HepG2 (cell line): ENCODE measurements at regions not wholly inside any gene's neighbourhood (a gene's known extent, or its start where the extent isn't known, plus 50 kb on each side); places are given as distances from the start of the nearest gene placed in this dataset.

Experiments
- ATAC-seq: fragments of 200-7000 bp; cut with Tn5 transposase; 3 replicates; pipeline ENCODE4 v1.9.1; 2020; ENCODE audit warnings: mild to moderate bottlenecking, moderate library complexity
- BruUV-seq: library from RNA; stranded (reverse); fragments of 400-500 nt; replicated peaks from 2 replicates; lab custom pipeline; 2021; lab: Mats Ljungman, UMichigan
- CTCF ChIA-PET: fragments of 300-600 bp; formaldehyde crosslinking; extraction: SDS; loops from one replicate; lab custom pipeline; 2021; ENCODE audit warnings: low total read pairs, inconsistent platforms, low intra/inter-chr PET ratio; lab: Yijun Ruan, JAX
- POLR2A ChIA-PET: fragments of 350-600 bp; sonication (Branson Sonifier 250); formaldehyde crosslinking; loops from one replicate; lab custom pipeline; 2020; ENCODE audit warnings: antibody characterized with exemption, inconsistent platforms; lab: Yijun Ruan, JAX
- DNase-seq: peaks from one replicate; pipeline ENCODE4 v3.0.0-alpha.2; 2015; ENCODE audit warnings: low spot score
- FAIRE-seq: peaks from 3 replicates; lab custom pipeline; 2011; peaks lifted over from hg19 to GRCh38; lab: Jason Lieb, UNC
- H2AFZ ChIP-seq: one replicate; pipeline ENCODE4 v1.6.1; 2011; ENCODE audit warnings: low read length, inconsistent platforms
- H3K27ac ChIP-seq: fragments of 300-600 bp; 3 replicates; pipeline ENCODE4 v1.8.0; 2011; ENCODE audit warnings: mixed run types, mild to moderate bottlenecking, mixed read lengths, low read length, inconsistent platforms; ENCODE audit not compliant: insufficient read depth; ENCODE audit errors: extremely low read length
- H3K27me3 ChIP-seq, 2 experiments: fragments of 200-600 bp in 1 of 2; 2 replicates in 1 of 2; 3 replicates in 1 of 2; pipeline versions ENCODE4 v1.6.0 to v1.8.0; 2011; ENCODE audit warnings: low read length in 2 of 2, mild to moderate bottlenecking in 2 of 2, moderate library complexity in 2 of 2, inconsistent platforms in 1 of 2; ENCODE audit not compliant: insufficient read depth in 2 of 2, control insufficient read depth in 1 of 2
- H3K36me3 ChIP-seq, 2 experiments: fragments of 200-600 bp in 1 of 2; replicated peaks in 1 of 2; 2 replicates in 1 of 2; 3 replicates in 1 of 2; pipeline versions ENCODE4 v1.5.1 to v1.8.0; 2011; ENCODE audit warnings: low read length in 2 of 2, inconsistent platforms in 1 of 2; ENCODE audit not compliant: insufficient read depth in 2 of 2, control insufficient read depth in 1 of 2
- H3K4me1 ChIP-seq: 2 replicates; pipeline ENCODE4 v1.5.1; 2012; ENCODE audit warnings: low read length, inconsistent platforms; ENCODE audit not compliant: insufficient read depth
- H3K4me2 ChIP-seq: 2 replicates; pipeline ENCODE4 v1.6.0; 2011; ENCODE audit warnings: low read depth, low read length, inconsistent platforms
- H3K4me3 ChIP-seq, 3 experiments: fragments of 200-600 bp in 1 of 3; sonication (generic), shearing (Covaris generic) in 1 of 3; replicated peaks in 1 of 3; 2 replicates each; pipeline ENCODE4 v1.5.1; 2011 to 2016; ENCODE audit warnings: low read length in 3 of 3, inconsistent platforms in 2 of 3, low read depth in 2 of 3, mild to moderate bottlenecking in 2 of 3, control low read depth in 1 of 3, mixed read lengths in 1 of 3; ENCODE audit not compliant: insufficient read depth in 1 of 3
- H3K79me2 ChIP-seq: one replicate; pipeline ENCODE4 v1.6.1; 2011; ENCODE audit warnings: low read length, inconsistent platforms; ENCODE audit not compliant: insufficient read depth
- H3K9ac ChIP-seq: 2 replicates; pipeline ENCODE4 v1.6.0; 2011; ENCODE audit warnings: mild to moderate bottlenecking, low read depth, low read length, inconsistent platforms; ENCODE audit not compliant: insufficient read depth
- H3K9me3 ChIP-seq: 2 replicates; pipeline ENCODE4 v1.5.1; 2012; ENCODE audit warnings: mild to moderate bottlenecking, low read length
- H4K20me1 ChIP-seq: 2 replicates; pipeline ENCODE4 v1.6.0; 2011; ENCODE audit warnings: inconsistent platforms, mild to moderate bottlenecking, low read length, moderate library complexity; ENCODE audit not compliant: insufficient read depth
- HCFC1 ChIP-seq: fragments of 150-350 bp; IDR thresholded peaks from 2 replicates; pipeline ENCODE4 v1.6.1; 2014; ENCODE audit warnings: low read depth, low read length
- MTA1 ChIP-seq: sonication (generic); formaldehyde crosslinking; IDR thresholded peaks from 2 replicates; pipeline ENCODE4 v1.4.0; 2020; ENCODE audit warnings: missing genetic modification reagents, mild to moderate bottlenecking, borderline replicate concordance
- PCBP1 ChIP-seq: fragments of 200-400 bp; formaldehyde crosslinking; IDR thresholded peaks from 2 replicates; pipeline ENCODE4 v1.6.1; 2017; ENCODE audit warnings: mild to moderate bottlenecking, low read depth, low read length, borderline replicate concordance
- PHF8 ChIP-seq: sonication (generic); formaldehyde crosslinking; IDR thresholded peaks from 2 replicates; pipeline ENCODE4 v1.5.0; 2020; ENCODE audit warnings: missing genetic modification reagents
- SAP130 ChIP-seq: IDR thresholded peaks from 2 replicates; pipeline ENCODE4 v1.6.1; 2016; ENCODE audit warnings: low read depth
- SIN3A ChIP-seq: IDR thresholded peaks from 2 replicates; pipeline ENCODE4 v1.6.1; 2011; ENCODE audit warnings: low read depth, mild to moderate bottlenecking, control low read depth, low read length, borderline replicate concordance
- ZFP82 ChIP-seq: sonication (generic); formaldehyde crosslinking; IDR thresholded peaks from 2 replicates; pipeline ENCODE4 v1.5.1; 2020; ENCODE audit warnings: mild to moderate bottlenecking, missing genetic modification reagents, borderline replicate concordance
- ZFYVE20 ChIP-seq: sonication (generic); formaldehyde crosslinking; IDR thresholded peaks from 2 replicates; pipeline ENCODE4 v1.8.0; 2023; ENCODE audit warnings: low read depth, mild to moderate bottlenecking, moderate library complexity, missing genetic modification reagents, borderline replicate concordance
- ZNF567 ChIP-seq: sonication (generic); formaldehyde crosslinking; IDR thresholded peaks from 2 replicates; pipeline ENCODE4 v1.8.1; 2023; ENCODE audit warnings: mild to moderate bottlenecking, missing genetic modification reagents, borderline replicate concordance
- ZNF569 ChIP-seq: sonication (generic); formaldehyde crosslinking; IDR thresholded peaks from 2 replicates; pipeline ENCODE4 v1.5.0; 2020; ENCODE audit warnings: mild to moderate bottlenecking, missing genetic modification reagents, moderate library complexity, borderline replicate concordance
- ZNF674 ChIP-seq: sonication (generic); formaldehyde crosslinking; IDR thresholded peaks from 2 replicates; pipeline ENCODE4 v1.5.0; 2020; ENCODE audit warnings: low read depth, mild to moderate bottlenecking, missing genetic modification reagents
- WGBS: methylation state at CpG from one replicate; pipeline ENCODE4 v1.1.6; 2017; ENCODE audit warnings: low lambda C conversion rate; 5-methylcytosine and 5-hydroxymethylcytosine counted together
- in situ Hi-C: cut with HindIII; loops from 2 replicates; pipeline ENCODE4 v1.10.0; 2017; ENCODE audit warnings: low pct_unique_long_range_greater_than_20kb; ENCODE audit not compliant: extremely low pct_ligation_motif_present
- intact Hi-C: fragments of 100-400 bp; cut with micrococcal nuclease; formaldehyde crosslinking; loops from one replicate; pipeline ENCODE4 v1.10.0; 2022; ENCODE audit not compliant: unreplicated experiment
- TF ChIP-seq, protein P1 (sequence below): IDR thresholded peaks from 2 replicates; pipeline ENCODE4 v1.6.1; 2018; ENCODE audit warnings: missing genetic modification reagents, mild to moderate bottlenecking, missing compliant biosample characterization
- TF ChIP-seq, protein P2 (sequence below): fragments of 450-650 bp; IDR thresholded peaks from 2 replicates; pipeline ENCODE4 v1.6.1; 2017; ENCODE audit warnings: mild to moderate bottlenecking
- TF ChIP-seq, protein P3 (sequence below): sonication (generic); formaldehyde crosslinking; IDR thresholded peaks from 2 replicates; pipeline ENCODE4 v1.4.0; 2020; ENCODE audit warnings: missing genetic modification reagents, borderline replicate concordance

DNA sequence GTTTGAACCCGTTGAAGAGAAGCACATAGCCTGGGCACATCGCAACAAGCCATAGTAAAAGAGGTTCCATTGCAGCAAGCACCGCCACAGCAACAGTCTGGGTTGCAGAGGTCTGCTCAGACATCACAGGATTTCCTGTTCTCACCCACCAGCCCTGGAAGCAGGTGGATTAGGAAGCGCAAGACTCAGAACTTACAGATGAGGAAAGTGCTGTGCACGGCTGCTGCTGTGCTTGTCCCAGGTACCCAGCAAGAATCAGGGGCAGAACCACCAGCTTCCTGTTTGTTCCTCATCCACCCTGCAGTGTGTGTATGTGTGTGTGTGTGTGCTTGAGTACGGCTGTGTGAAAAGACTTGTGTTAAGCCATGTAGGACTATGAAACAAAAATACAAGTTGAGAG is 124.7 kb upstream of the IRX2 start (continued):
- TF ChIP-seq, protein P1, sequence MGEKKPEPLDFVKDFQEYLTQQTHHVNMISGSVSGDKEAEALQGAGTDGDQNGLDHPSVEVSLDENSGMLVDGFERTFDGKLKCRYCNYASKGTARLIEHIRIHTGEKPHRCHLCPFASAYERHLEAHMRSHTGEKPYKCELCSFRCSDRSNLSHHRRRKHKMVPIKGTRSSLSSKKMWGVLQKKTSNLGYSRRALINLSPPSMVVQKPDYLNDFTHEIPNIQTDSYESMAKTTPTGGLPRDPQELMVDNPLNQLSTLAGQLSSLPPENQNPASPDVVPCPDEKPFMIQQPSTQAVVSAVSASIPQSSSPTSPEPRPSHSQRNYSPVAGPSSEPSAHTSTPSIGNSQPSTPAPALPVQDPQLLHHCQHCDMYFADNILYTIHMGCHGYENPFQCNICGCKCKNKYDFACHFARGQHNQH (CRISPR knock-in tag), result no peak
- TF ChIP-seq PHF8 (CRISPR knock-in tag) (no peak), HCFC1 (no peak)

DNA sequence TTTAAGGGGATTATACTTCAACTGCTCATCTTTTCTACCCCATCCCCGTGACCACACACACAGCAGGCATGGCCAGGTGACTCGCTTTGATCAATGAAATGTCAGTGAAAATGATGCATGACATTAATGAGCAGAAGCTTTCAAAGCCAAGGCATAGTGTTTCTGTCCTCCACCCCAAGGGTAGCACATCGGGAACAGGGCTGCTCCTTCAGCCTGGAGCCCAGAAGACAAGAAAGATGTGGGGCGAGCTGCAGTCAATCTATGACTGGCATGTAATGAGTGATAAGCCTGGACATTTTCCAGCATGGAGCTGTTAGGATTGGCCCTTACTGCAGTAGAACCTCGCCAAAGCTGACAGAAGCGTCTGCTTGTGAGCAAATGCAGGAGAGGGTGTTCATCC is 122.6 kb upstream of the IRX2 start:
- Histone ChIP-seq H3K4me2 (no peak overlapping the region), H3K27ac (no peak overlapping the region), H4K20me1 (no peaks in the 10 kb centered on the region), H3K4me1 (no peaks in the 10 kb centered on the region), H2AFZ (no peak overlapping the region), H3K36me3 (no peaks in the 10 kb centered on the region), H3K79me2 (no peaks in the 10 kb centered on the region), H3K9ac (no peak overlapping the region), H3K4me3 (no peak overlapping the region), H3K9me3 (peaks cover 24% of the 10 kb centered on the region), H3K27me3 (no peaks in the 10 kb centered on the region; a peak in 1 of 5 replicates)
- 0% methylated on average over 4 of the region's 6 CpGs for WGBS
- in situ Hi-C loops, result no loop called here
- FAIRE-seq, result no peak
- POLR2A ChIA-PET, result no interaction called here
- BruUV-seq, result no TSS peak
- TF ChIP-seq ZFYVE20 (CRISPR knock-in tag) (no peak), SAP130 (CRISPR knock-in tag) (no peak), ZFP82 (no peak), SIN3A (no peak), ZNF567 (CRISPR knock-in tag) (no peak), ZNF569 (CRISPR knock-in tag) (no peak), PCBP1 (no peak), ZNF674 (CRISPR knock-in tag) (no peak), MTA1 (CRISPR knock-in tag) (no peak)
- TF ChIP-seq, protein P2, sequence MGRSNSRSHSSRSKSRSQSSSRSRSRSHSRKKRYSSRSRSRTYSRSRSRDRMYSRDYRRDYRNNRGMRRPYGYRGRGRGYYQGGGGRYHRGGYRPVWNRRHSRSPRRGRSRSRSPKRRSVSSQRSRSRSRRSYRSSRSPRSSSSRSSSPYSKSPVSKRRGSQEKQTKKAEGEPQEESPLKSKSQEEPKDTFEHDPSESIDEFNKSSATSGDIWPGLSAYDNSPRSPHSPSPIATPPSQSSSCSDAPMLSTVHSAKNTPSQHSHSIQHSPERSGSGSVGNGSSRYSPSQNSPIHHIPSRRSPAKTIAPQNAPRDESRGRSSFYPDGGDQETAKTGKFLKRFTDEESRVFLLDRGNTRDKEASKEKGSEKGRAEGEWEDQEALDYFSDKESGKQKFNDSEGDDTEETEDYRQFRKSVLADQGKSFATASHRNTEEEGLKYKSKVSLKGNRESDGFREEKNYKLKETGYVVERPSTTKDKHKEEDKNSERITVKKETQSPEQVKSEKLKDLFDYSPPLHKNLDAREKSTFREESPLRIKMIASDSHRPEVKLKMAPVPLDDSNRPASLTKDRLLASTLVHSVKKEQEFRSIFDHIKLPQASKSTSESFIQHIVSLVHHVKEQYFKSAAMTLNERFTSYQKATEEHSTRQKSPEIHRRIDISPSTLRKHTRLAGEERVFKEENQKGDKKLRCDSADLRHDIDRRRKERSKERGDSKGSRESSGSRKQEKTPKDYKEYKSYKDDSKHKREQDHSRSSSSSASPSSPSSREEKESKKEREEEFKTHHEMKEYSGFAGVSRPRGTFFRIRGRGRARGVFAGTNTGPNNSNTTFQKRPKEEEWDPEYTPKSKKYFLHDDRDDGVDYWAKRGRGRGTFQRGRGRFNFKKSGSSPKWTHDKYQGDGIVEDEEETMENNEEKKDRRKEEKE, result no peak
- TF ChIP-seq, protein P3, sequence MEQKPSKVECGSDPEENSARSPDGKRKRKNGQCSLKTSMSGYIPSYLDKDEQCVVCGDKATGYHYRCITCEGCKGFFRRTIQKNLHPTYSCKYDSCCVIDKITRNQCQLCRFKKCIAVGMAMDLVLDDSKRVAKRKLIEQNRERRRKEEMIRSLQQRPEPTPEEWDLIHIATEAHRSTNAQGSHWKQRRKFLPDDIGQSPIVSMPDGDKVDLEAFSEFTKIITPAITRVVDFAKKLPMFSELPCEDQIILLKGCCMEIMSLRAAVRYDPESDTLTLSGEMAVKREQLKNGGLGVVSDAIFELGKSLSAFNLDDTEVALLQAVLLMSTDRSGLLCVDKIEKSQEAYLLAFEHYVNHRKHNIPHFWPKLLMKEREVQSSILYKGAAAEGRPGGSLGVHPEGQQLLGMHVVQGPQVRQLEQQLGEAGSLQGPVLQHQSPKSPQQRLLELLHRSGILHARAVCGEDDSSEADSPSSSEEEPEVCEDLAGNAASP (CRISPR knock-in tag), result no peak
- intact Hi-C loops, result no loop called here
- ATAC-seq, result no peak
- CTCF ChIA-PET, result no interaction called here
- DNase-seq, result no peak
